ENCODE measurements at regions not wholly inside any gene's neighbourhood (a gene's known extent, or its start where the extent isn't known, plus 50 kb on each side); places are given as distances from the start of the nearest gene placed in this dataset.
A peak's percentile ranks its signal among the peaks of the same experiment; 100 is the strongest.

DNA sequence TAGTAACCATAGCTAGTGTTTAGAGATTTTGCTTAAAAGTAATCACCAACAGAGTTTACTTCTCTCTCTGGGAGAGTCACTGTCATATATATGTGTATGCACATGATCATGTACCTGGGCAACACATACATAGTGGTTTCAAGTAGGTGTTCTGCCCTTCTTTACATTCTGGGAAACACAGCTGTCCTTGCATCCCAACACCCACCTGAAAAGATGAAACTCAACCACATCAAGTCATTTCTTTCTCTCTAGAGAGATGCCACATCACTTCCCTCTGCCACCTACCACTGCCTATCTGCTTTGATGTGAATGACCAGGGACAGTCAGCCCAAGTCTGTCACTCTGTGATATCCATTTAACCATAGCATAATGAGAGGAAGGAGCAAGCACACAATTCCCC lies 155.8 kb upstream of the GADL1 start:
- Mint-ChIP-seq H3K36me3 (ENCODE audit: low read depth) (no peaks in the 10 kb centered on the region), H3K4me3 (no peak overlapping the region), H3K4me1 (ENCODE audit: low read depth) (peaks cover 4% of the 10 kb centered on the region), H3K27me3 (peaks cover 2% of the 10 kb centered on the region), H3K27ac (no peak overlapping the region), H3K9me3 (peaks cover 6% of the 10 kb centered on the region)
- DNase-seq (peak; percentile 8), ATAC-seq (peak; percentile 45)
- POLR2A ChIA-PET, result no interaction called here
- no peak for TF ChIP-seq CTCF (IDR thresholded peaks at IDR 0.05)
- CTCF ChIA-PET, result no interaction called here
- intact Hi-C loops (cut with micrococcal nuclease), result no loop called here

GRCh38 chr3:31051226-31051625 lies 156.8 kb upstream of the GADL1 start:
- DNase-seq, result no peak
- no peaks in the 10 kb centered on the region for H3K36me3 Mint-ChIP-seq (ENCODE audit: low read depth)
- H3K4me3 Mint-ChIP-seq, result no peak overlapping the region
- H3K27me3 Mint-ChIP-seq, result peaks cover 2% of the 10 kb centered on the region
- ChIA-PET CTCF (no interaction called here), POLR2A (no interaction called here)
- H3K4me1 Mint-ChIP-seq (ENCODE audit: low read depth), result peaks cover 4% of the 10 kb centered on the region
- H3K27ac Mint-ChIP-seq, result no peak overlapping the region
- TF ChIP-seq CTCF (IDR thresholded peaks at IDR 0.05), result no peak
- intact Hi-C loops (cut with micrococcal nuclease), result no loop called here
- no peak for ATAC-seq
- peaks cover 6% of the 10 kb centered on the region for H3K9me3 Mint-ChIP-seq

- Mint-ChIP-seq H3K4me1 (ENCODE audit: low read depth) (peaks cover 4% of the 10 kb centered on the region), H3K27ac (no peak overlapping the region), H3K9me3 (peaks cover 6% of the 10 kb centered on the region), H3K36me3 (ENCODE audit: low read depth) (no peaks in the 10 kb centered on the region), H3K27me3 (peaks cover 2% of the 10 kb centered on the region), H3K4me3 (no peak overlapping the region)
- intact Hi-C loops (cut with micrococcal nuclease), result no loop called here
- ATAC-seq (no peak), DNase-seq (no peak)
- ChIA-PET POLR2A (no interaction called here), CTCF (no interaction called here)
- no peak for TF ChIP-seq CTCF (IDR thresholded peaks at IDR 0.05)
Observed at GRCh38 chr3:31053299-31053698, 158.8 kb upstream of the GADL1 start.

DNA sequence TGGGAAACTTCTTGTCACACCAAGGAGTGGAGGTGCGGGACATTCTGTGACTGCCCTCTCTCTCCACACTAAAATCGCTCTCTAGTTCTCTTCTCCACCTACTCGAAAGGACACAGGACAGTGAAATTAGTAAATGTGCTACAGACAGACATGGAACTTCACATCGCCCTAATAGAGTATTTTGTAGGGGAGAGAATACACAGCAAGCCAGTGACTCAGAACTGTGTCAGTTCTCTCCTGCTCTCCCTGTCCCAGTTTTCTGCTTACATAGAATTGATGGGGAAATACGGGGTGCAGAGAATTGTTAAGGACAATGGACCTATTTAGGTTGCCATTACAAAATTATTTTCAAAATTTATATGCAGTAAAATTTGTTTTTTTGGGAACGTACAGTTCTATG lies 159.6 kb upstream of the GADL1 start:
- Mint-ChIP-seq H3K36me3 (ENCODE audit: low read depth) (no peaks in the 10 kb centered on the region), H3K4me1 (ENCODE audit: low read depth) (peaks cover 4% of the 10 kb centered on the region), H3K27ac (no peak overlapping the region), H3K27me3 (peaks cover 2% of the 10 kb centered on the region), H3K4me3 (no peak overlapping the region), H3K9me3 (peaks cover 6% of the 10 kb centered on the region)
- CTCF ChIA-PET, result interaction anchor here (1.1 kb wide), 1 partner anchor 21 kb away, joined by 3 read pairs; no protein-coding TSS in a partner anchor
- ATAC-seq (no peak), DNase-seq (no peak)
- no peak for TF ChIP-seq CTCF (IDR thresholded peaks at IDR 0.05)
- intact Hi-C loops (cut with micrococcal nuclease), result no loop called here
- POLR2A ChIA-PET, result no interaction called here

DNA sequence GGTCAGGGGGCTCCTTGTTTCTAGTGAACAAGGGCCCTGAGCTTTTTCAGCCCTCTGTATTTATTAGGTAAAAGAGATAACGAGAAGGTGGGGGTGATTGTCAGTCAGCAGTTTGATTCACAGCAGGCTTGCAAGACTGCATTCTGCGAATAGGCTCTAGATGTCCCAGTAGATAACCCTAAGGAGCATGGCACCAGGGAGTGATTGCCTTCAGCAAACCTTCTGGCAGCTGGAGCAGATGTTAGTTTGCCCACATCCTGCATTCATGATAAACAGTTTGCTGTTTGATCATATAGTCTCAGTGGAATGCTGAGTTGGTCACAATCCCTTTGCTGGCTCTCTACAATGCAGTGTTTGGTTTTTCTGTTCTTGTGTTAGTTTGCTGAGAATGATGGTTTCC lies 161.3 kb upstream of the GADL1 start:
- peaks cover 11% of the 10 kb centered on the region for H3K9me3 Mint-ChIP-seq
- H3K27ac Mint-ChIP-seq, result no peak overlapping the region
- no peak for DNase-seq
- ATAC-seq, result no peak
- H3K4me3 Mint-ChIP-seq, result no peak overlapping the region
- intact Hi-C loops (cut with micrococcal nuclease), result no loop called here
- peaks cover 2% of the 10 kb centered on the region for H3K36me3 Mint-ChIP-seq (ENCODE audit: low read depth)
- peaks cover 2% of the 10 kb centered on the region for H3K27me3 Mint-ChIP-seq
- no peaks in the 10 kb centered on the region for H3K4me1 Mint-ChIP-seq (ENCODE audit: low read depth)
- TF ChIP-seq CTCF (IDR thresholded peaks at IDR 0.05), result no peak
- ChIA-PET CTCF (no interaction called here), POLR2A (no interaction called here)
